Fibroblast of lung (primary cell): ENCODE measurements at regions not wholly inside any gene's neighbourhood (a gene's known extent, or its start where the extent isn't known, plus 50 kb on each side); places are given as distances from the start of the nearest gene placed in this dataset.

Experiments used
- CTCF ChIP-seq, 2 donors: IDR thresholded peaks in 1 of 2; conservative IDR thresholded peaks in 1 of 2; 1 replicate in 1 of 2; 2 replicates in 1 of 2; pipeline ENCODE4 v1.5.1; 2011 to 2012; ENCODE audit warnings: low read length in 2 of 2, control low read depth in 1 of 2, inconsistent platforms in 1 of 2, low read depth in 1 of 2, mild to moderate bottlenecking in 1 of 2
- EZH2 ChIP-seq: IDR thresholded peaks from 2 replicates; pipeline ENCODE4 v1.5.1; 2012; ENCODE audit warnings: low read length, control low read depth, mild to moderate bottlenecking; ENCODE audit errors: missing control alignments

- TF ChIP-seq CTCF (conservative IDR thresholded peaks at IDR 0.05 in 1 of 2, IDR thresholded peaks at IDR 0.05 in 1 of 2; ENCODE audit: low read depth in 1 of 2, low read length in 2 of 2) (no peak), EZH2 (no peak)
These were observed 601.4 kb upstream of the NCAM2 start for GRCh38 chr21:20396798-20397197.
